ENCODE measurements at regions not wholly inside any gene's neighbourhood (a gene's known extent, or its start where the extent isn't known, plus 50 kb on each side); places are given as distances from the start of the nearest gene placed in this dataset.

DNA sequence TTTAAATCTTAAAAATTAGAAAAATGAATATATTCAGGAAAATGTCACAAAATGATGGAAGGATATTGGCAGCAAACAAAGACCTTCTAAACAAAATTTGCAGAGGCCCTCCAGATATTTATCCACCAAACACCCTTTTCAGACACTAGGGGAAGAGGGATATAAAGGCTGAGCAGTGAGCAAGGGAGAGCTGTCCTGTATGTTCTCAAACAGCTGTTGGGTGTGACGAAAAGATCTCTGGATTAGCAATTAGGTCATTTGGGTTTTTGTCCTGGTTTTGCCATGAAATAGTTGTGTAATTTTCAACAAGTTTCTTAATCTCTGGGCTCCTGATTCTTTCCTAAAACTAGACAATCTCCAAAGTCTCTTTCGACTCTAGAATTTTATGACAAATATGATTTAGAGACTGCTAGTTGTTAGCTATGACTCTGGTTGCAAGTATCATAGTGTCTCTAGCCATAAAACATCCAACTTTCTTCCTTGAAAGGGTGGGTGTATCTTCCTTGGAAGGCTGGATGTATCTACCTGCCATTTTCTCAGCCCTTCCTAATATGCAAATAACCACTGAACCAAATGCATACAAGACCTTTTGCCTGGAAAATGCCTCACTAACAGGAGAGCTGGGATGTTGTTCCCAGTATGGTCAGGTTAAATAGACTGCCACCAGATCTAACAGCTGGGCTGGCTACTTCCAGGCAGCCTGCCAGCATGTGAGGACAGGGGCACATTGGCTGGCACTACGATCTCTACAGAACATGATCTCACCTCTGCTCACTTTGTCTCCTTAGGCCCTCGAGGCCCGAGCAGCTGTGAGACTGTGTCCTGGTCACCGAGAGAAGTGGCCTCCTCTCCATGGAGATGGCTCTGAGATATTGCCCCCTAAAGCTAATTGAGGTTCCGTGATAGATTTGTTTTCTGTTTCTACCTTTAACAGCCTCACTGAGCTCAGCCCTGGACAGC is 225.5 kb upstream of the JADE1 start:
- H3K79me2 ChIP-seq (ENCODE audit: control insufficient read depth, insufficient read depth, low read length) = no peaks in the 10 kb centered on the region
- no peak for DNase-seq (ENCODE audit: extremely low read depth in 1 of 4, low spot score in 3 of 4)
- no peaks in the 10 kb centered on the region for H3K36me3 ChIP-seq (ENCODE audit: control insufficient read depth, insufficient read depth, low read length)
- no peaks in the 10 kb centered on the region for H3K9me3 ChIP-seq (replicated peaks; ENCODE audit: control insufficient read depth, insufficient read depth, low read depth, low read length)
- peak; percentile 44 for TF ChIP-seq DACH1 (IDR thresholded peaks at IDR 0.05; ENCODE audit: partially characterized antibody)
- TF ChIP-seq, protein P1, sequence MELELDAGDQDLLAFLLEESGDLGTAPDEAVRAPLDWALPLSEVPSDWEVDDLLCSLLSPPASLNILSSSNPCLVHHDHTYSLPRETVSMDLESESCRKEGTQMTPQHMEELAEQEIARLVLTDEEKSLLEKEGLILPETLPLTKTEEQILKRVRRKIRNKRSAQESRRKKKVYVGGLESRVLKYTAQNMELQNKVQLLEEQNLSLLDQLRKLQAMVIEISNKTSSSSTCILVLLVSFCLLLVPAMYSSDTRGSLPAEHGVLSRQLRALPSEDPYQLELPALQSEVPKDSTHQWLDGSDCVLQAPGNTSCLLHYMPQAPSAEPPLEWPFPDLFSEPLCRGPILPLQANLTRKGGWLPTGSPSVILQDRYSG (tag; conservative IDR thresholded peaks at IDR 0.05; ENCODE audit: low read depth) = no peak
- in situ Hi-C loops (cut with MboI) (no loop called here), intact Hi-C loops (cut with micrococcal nuclease) (no loop called here)
- H2AFZ ChIP-seq (ENCODE audit: low read depth, low read length) = peak overlapping the region; percentile 47
- no peak overlapping the region for H3K4me2 ChIP-seq (ENCODE audit: insufficient read depth, low read length)
- ChIA-PET CTCF (ENCODE audit: low intra/inter-chr PET ratio) (interaction anchor here (0.7 kb wide), 1 partner anchor 84 kb away, joined by 3 read pairs; no protein-coding TSS in a partner anchor), POLR2A (interaction anchor here (0.5 kb wide), 1 partner anchor 10 kb away, joined by 3 read pairs; no protein-coding TSS in a partner anchor)
- no peaks in the 10 kb centered on the region for H4K20me1 ChIP-seq (replicated peaks; ENCODE audit: control insufficient read depth, insufficient read depth, low read length)
- no peaks in the 10 kb centered on the region for H3K27me3 ChIP-seq (ENCODE audit: control insufficient read depth in 2 of 2, insufficient read depth in 2 of 2, low read length in 2 of 2)
- ATAC-seq = peak; percentile 61
- H3K27ac ChIP-seq (ENCODE audit: extremely low read depth, low read depth, low read length) = no peak overlapping the region
- FAIRE-seq = no peak
- H3K9ac ChIP-seq (ENCODE audit: insufficient read depth in 1 of 2, low read depth in 2 of 2, low read length in 2 of 2) = no peak overlapping the region; a peak in 1 of 4 replicates
- WGBS (ENCODE audit: insufficient coverage, low coverage, missing lambda C conversion rate) = 71% methylated on average over 7 of the region's 7 CpGs
- no peak overlapping the region for H3K4me3 ChIP-seq
- H3K9me1 ChIP-seq (ENCODE audit: control insufficient read depth, insufficient read depth, low read length) = no peaks in the 10 kb centered on the region
- peaks cover 0 to 14% of the 10 kb centered on the region in 2 experiments; a peak in 3 of 5 replicates for H3K4me1 ChIP-seq (replicated peaks in 1 of 2; ENCODE audit: control insufficient read depth in 2 of 2, insufficient read depth in 2 of 2, low read length in 2 of 2)
- BruUV-seq (replicated peaks) = no TSS peak
